Gastroesophageal sphincter (tissue), 3 donors: ENCODE measurements at regions not wholly inside any gene's neighbourhood (a gene's known extent, or its start where the extent isn't known, plus 50 kb on each side); places are given as distances from the start of the nearest gene placed in this dataset.

Source experiments
- CTCF ChIP-seq, 4 experiments: fragments of 200-600 bp in 2 of 4; fragments of 450-650 bp in 2 of 4; sonication (generic) in 1 of 4; IDR thresholded peaks; one replicate each; pipeline ENCODE4 v1.5.1; 2017 to 2019; ENCODE audit warnings: antibody characterized with exemption in 4 of 4, mild to moderate bottlenecking in 2 of 4, moderate library complexity in 2 of 4
- EP300 ChIP-seq: sonication (generic); formaldehyde crosslinking; IDR thresholded peaks from one replicate; pipeline ENCODE4 v1.6.1; 2017; ENCODE audit warnings: antibody characterized with exemption, mild to moderate bottlenecking
- POLR2A ChIP-seq, 2 donors: fragments of 450-650 bp; IDR thresholded peaks; one replicate each; pipeline ENCODE4 v1.6.1; 2017; ENCODE audit warnings: antibody characterized with exemption in 2 of 2, mild to moderate bottlenecking in 2 of 2, moderate library complexity in 1 of 2
- POLR2AphosphoS5 ChIP-seq: sonication (generic); formaldehyde crosslinking; IDR thresholded peaks from one replicate; pipeline ENCODE4 v1.6.1; 2017; ENCODE audit warnings: antibody characterized with exemption

- TF ChIP-seq CTCF (IDR thresholded peaks at IDR 0.05) (no peak), POLR2A (IDR thresholded peaks at IDR 0.05) (no peak), POLR2AphosphoS5 (no peak), EP300 (no peak)
Observed at GRCh38 chr2:17061028-17061427, 395.4 kb upstream of the CYRIA start.
